ENCODE measurements at regions not wholly inside any gene's neighbourhood (a gene's known extent, or its start where the extent isn't known, plus 50 kb on each side); places are given as distances from the start of the nearest gene placed in this dataset.

- TF ChIP-seq CTCF (IDR thresholded peaks at IDR 0.05) (no peak), POLR2AphosphoS5 (IDR thresholded peaks at IDR 0.05) (no peak), EP300 (IDR thresholded peaks at IDR 0.05) (no peak)
These were observed 977.0 kb upstream of the AMELY start for GRCh38 chrY:7888506-7888905.

Data from upper lobe of left lung (tissue), 4 donors.